Fibroblast of lung (primary cell): ENCODE measurements at regions not wholly inside any gene's neighbourhood (a gene's known extent, or its start where the extent isn't known, plus 50 kb on each side); places are given as distances from the start of the nearest gene placed in this dataset.

Source experiments
- DNase-seq, 2 donors: peaks; one replicate each; pipeline versions ENCODE4 v3.0.0 to v3.0.0-alpha.2; 2010; ENCODE audit warnings: low read depth in 2 of 2
- H2AFZ ChIP-seq: 2 replicates; pipeline ENCODE4 v1.5.1; 2012; ENCODE audit warnings: low read length, control low read depth, inconsistent platforms
- H3K27ac ChIP-seq: 2 replicates; pipeline ENCODE4 v1.5.1; 2011; ENCODE audit warnings: low read length, control low read depth; ENCODE audit not compliant: insufficient read depth
- H3K27me3 ChIP-seq: 2 replicates; pipeline ENCODE4 v1.5.1; 2011; ENCODE audit warnings: mild to moderate bottlenecking, low read length; ENCODE audit not compliant: control insufficient read depth, insufficient read depth
- H3K36me3 ChIP-seq: 2 replicates; pipeline ENCODE4 v1.5.1; 2011; ENCODE audit warnings: low read length; ENCODE audit not compliant: control insufficient read depth, insufficient read depth
- H3K4me1 ChIP-seq: 2 replicates; pipeline ENCODE4 v1.5.1; 2011; ENCODE audit warnings: low read length; ENCODE audit not compliant: control insufficient read depth, insufficient read depth; ENCODE audit errors: extremely low read depth
- H3K4me2 ChIP-seq: 2 replicates; pipeline ENCODE4 v1.5.1; 2011; ENCODE audit warnings: low read length, control low read depth; ENCODE audit not compliant: insufficient read depth; ENCODE audit errors: extremely low read depth
- H3K4me3 ChIP-seq, 4 experiments: fragments of 200-600 bp in 1 of 4; sonication (generic) in 1 of 4; replicated peaks in 1 of 4; 2 replicates each; pipeline ENCODE4 v1.5.1; 2011 to 2016; ENCODE audit warnings: low read length in 4 of 4, low read depth in 3 of 4, mild to moderate bottlenecking in 3 of 4, control low read depth in 2 of 4, inconsistent platforms in 1 of 4, mixed read lengths in 1 of 4; ENCODE audit not compliant: insufficient read depth in 1 of 4; ENCODE audit errors: control extremely low read depth in 1 of 4
- H3K79me2 ChIP-seq: 2 replicates; pipeline ENCODE4 v1.5.1; 2012; ENCODE audit warnings: mild to moderate bottlenecking, low read length, inconsistent platforms; ENCODE audit not compliant: control insufficient read depth, insufficient read depth
- H3K9ac ChIP-seq: 2 replicates; pipeline ENCODE4 v1.5.1; 2011; ENCODE audit warnings: mild to moderate bottlenecking, low read length, control low read depth; ENCODE audit not compliant: insufficient read depth
- H3K9me3 ChIP-seq: 2 replicates; pipeline ENCODE4 v1.5.1; 2012; ENCODE audit warnings: low read depth, low read length; ENCODE audit not compliant: control insufficient read depth, insufficient read depth
- H4K20me1 ChIP-seq: 2 replicates; pipeline ENCODE4 v1.5.1; 2011; ENCODE audit warnings: low read length; ENCODE audit not compliant: control insufficient read depth, insufficient read depth; ENCODE audit errors: extremely low read depth
- EZH2 ChIP-seq: IDR thresholded peaks from 2 replicates; pipeline ENCODE4 v1.5.1; 2012; ENCODE audit warnings: low read length, control low read depth, mild to moderate bottlenecking; ENCODE audit errors: missing control alignments
- TF ChIP-seq, protein P1 (sequence below), 2 donors: IDR thresholded peaks in 1 of 2; conservative IDR thresholded peaks in 1 of 2; 1 replicate in 1 of 2; 2 replicates in 1 of 2; pipeline ENCODE4 v1.5.1; 2011 to 2012; ENCODE audit warnings: low read length in 2 of 2, control low read depth in 1 of 2, inconsistent platforms in 1 of 2, low read depth in 1 of 2, mild to moderate bottlenecking in 1 of 2

DNA sequence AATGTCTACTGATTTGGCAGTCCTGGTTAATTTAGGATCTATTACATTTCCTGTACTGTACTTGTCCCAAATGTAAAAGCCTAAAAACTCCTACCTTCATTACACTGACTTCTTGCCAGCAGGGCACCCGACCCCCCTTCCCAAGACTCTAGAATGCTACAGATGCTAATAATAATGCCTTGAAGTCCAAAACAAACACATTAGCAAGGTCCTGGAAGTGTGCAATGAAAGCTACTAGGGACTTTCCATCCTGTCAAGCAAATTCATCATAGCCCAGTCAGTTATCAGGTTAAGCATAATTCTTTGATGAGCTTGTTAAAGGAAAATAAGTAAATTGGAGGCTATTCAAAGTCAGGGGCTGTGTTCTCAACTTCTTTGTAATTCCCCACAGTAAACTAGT lies 115.3 kb upstream of the RBBP8 start:
- Histone ChIP-seq H3K9ac (no peak overlapping the region), H3K9me3 (no peaks in the 10 kb centered on the region), H3K4me1 (no peaks in the 10 kb centered on the region), H3K27ac (no peak overlapping the region), H3K79me2 (no peaks in the 10 kb centered on the region), H2AFZ (no peak overlapping the region), H4K20me1 (no peaks in the 10 kb centered on the region), H3K36me3 (no peaks in the 10 kb centered on the region), H3K4me3 (no peak overlapping the region), H3K4me2 (no peak overlapping the region), H3K27me3 (no peaks in the 10 kb centered on the region)
- TF ChIP-seq EZH2, result no peak
- peak in 1 of 2 donors; percentile 85 for DNase-seq

DNA sequence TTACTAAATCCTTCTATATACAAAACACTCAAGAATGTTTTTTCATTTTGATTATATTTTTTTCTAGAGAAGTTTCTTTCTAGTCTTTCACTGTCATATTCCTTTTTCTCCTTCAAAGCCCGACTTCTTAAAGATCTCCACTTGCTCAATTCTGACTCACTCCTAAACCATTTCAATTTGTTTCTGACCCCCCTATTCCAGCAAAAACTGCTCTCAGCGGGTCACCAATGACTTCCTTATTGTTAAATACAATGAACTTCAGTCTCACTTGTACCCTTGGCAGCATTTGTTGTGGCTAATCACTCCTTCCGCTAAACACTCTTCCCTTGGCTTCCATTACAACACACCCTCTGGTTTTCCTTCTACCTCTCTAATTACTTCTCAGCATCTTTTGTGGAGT lies 111.1 kb upstream of the RBBP8 start:
- H3K9ac ChIP-seq, result no peak overlapping the region
- H3K9me3 ChIP-seq, result no peaks in the 10 kb centered on the region
- H3K27me3 ChIP-seq, result no peaks in the 10 kb centered on the region
- no peak overlapping the region for H2AFZ ChIP-seq
- H3K36me3 ChIP-seq, result no peaks in the 10 kb centered on the region
- DNase-seq, result peak; percentile 69 to 90
- H3K27ac ChIP-seq, result no peak overlapping the region
- H3K79me2 ChIP-seq, result no peaks in the 10 kb centered on the region
- no peak overlapping the region for H3K4me3 ChIP-seq
- no peak for TF ChIP-seq EZH2
- TF ChIP-seq, protein P1, sequence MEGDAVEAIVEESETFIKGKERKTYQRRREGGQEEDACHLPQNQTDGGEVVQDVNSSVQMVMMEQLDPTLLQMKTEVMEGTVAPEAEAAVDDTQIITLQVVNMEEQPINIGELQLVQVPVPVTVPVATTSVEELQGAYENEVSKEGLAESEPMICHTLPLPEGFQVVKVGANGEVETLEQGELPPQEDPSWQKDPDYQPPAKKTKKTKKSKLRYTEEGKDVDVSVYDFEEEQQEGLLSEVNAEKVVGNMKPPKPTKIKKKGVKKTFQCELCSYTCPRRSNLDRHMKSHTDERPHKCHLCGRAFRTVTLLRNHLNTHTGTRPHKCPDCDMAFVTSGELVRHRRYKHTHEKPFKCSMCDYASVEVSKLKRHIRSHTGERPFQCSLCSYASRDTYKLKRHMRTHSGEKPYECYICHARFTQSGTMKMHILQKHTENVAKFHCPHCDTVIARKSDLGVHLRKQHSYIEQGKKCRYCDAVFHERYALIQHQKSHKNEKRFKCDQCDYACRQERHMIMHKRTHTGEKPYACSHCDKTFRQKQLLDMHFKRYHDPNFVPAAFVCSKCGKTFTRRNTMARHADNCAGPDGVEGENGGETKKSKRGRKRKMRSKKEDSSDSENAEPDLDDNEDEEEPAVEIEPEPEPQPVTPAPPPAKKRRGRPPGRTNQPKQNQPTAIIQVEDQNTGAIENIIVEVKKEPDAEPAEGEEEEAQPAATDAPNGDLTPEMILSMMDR (conservative IDR thresholded peaks at IDR 0.05 in 1 of 2, IDR thresholded peaks at IDR 0.05 in 1 of 2; ENCODE audit: low read depth in 1 of 2, low read length in 2 of 2), result no peak
- no peaks in the 10 kb centered on the region for H3K4me1 ChIP-seq
- no peaks in the 10 kb centered on the region for H4K20me1 ChIP-seq
- peak overlapping the region; percentile 3 for H3K4me2 ChIP-seq

DNA sequence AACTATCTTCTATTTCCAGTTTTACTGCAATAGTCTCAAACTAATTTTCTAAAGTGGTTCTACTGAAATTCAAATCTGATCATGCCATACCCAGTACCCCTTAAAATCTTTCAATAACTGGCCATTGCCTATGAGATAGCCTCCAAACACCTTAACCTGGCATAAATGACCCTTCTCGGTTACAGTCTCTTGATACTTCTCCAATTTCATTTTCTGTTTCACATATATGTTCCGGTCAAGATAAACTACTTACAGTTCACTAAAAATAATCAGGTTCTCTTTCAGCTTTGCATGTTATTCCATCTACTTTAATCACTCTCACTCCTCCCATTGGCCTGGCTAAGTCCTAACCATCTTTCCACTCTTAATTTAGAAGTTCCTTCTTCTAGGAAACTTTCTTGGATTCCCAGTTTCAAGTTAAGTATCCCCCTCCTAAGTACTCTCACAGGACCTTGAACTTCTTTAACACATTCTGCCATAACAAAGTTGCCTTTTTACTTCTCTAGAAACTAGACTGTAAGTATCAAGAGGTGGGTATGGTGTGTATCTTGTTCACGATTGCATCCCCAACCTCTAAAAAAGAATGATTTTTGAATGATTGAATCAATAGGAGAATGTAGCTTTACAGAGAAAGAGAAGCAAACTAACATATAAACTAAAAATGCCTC lies 110.2 kb upstream of the RBBP8 start:
- DNase-seq, result no peak
- no peak overlapping the region for H2AFZ ChIP-seq
- H3K36me3 ChIP-seq, result no peaks in the 10 kb centered on the region
- TF ChIP-seq, protein P1 (conservative IDR thresholded peaks at IDR 0.05 in 1 of 2, IDR thresholded peaks at IDR 0.05 in 1 of 2; ENCODE audit: low read depth in 1 of 2, low read length in 2 of 2), result no peak
- no peak for TF ChIP-seq EZH2
- no peak overlapping the region for H3K9ac ChIP-seq
- no peaks in the 10 kb centered on the region for H4K20me1 ChIP-seq
- no peak overlapping the region for H3K4me2 ChIP-seq
- H3K4me1 ChIP-seq, result no peaks in the 10 kb centered on the region
- H3K79me2 ChIP-seq, result no peaks in the 10 kb centered on the region
- no peaks in the 10 kb centered on the region for H3K9me3 ChIP-seq
- no peak overlapping the region for H3K4me3 ChIP-seq
- no peak overlapping the region for H3K27ac ChIP-seq
- H3K27me3 ChIP-seq, result no peaks in the 10 kb centered on the region
